ENCODE measurements at regions not wholly inside any gene's neighbourhood (a gene's known extent, or its start where the extent isn't known, plus 50 kb on each side); places are given as distances from the start of the nearest gene placed in this dataset.

DNA sequence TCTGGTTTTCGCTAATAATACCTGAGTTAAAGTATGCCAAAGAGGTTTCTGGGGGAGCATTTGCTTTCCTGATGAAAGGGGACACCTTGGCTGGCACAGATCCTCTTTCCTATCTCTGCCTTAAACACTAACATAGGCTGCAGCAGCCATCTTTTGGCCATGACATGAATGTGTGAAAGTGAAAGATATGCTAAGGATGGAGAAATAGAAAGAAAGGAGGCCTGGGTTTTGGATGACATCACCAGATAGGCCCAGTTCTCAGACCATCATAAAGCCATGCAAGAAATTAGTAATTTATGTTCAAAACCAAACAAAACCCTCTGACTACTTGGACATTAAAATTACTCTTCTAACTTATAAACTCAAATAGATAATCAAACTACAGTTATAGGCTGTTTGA lies 279.7 kb downstream of the COG6 start:
- Mint-ChIP-seq H3K27ac (ENCODE audit: unreplicated experiment) (no peak overlapping the region), H3K9me3 (ENCODE audit: unreplicated experiment) (no peaks in the 10 kb centered on the region), H3K27me3 (ENCODE audit: insufficient read depth, unreplicated experiment) (no peaks in the 10 kb centered on the region), H3K4me1 (ENCODE audit: low read depth, unreplicated experiment) (peaks cover 2% of the 10 kb centered on the region), H3K36me3 (ENCODE audit: insufficient read depth, unreplicated experiment) (no peaks in the 10 kb centered on the region), H3K4me3 (ENCODE audit: unreplicated experiment) (no peak overlapping the region)
- Histone ChIP-seq H3K9me3 (no peaks in the 10 kb centered on the region), H3K27me3 (replicated peaks; ENCODE audit: control insufficient read depth, insufficient read depth, low read length) (no peaks in the 10 kb centered on the region), H3K4me3 (ENCODE audit: low read depth, low read length) (no peak overlapping the region), H3K36me3 (ENCODE audit: control insufficient read depth, insufficient read depth, low read length) (no peaks in the 10 kb centered on the region), H3K4me1 (no peaks in the 10 kb centered on the region)
- no peak for DNase-seq
- no peak for TF ChIP-seq CTCF (IDR thresholded peaks at IDR 0.05; ENCODE audit: insufficient read depth in 1 of 2, low read depth in 1 of 2, low read length in 1 of 2, severe bottlenecking in 1 of 2, unreplicated experiment in 1 of 2)
- intact Hi-C loops (cut with micrococcal nuclease; ENCODE audit: unreplicated experiment): no loop called here
- ChIA-PET POLR2A (no interaction called here), CTCF (no interaction called here)
- no TSS peak for BruUV-seq (replicated peaks)

DNA sequence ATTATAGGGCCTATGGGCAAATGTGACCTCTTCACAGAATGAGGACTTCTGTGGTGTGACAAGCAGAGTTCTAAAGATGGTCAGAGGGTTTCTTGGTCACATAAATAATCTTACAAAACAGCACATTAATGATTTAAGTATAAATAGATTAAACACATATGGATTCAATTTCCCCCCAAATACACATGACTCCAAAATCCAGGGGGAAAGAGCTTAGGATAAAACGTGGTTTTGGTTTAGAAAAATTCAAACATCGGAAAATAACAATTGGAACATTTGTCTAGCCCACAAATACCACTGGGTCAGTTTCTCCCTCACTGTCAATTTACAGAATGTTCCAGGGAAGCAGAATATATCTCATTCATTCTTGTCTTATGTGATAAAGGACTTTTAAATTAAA lies 283.1 kb downstream of the COG6 start:
- no TSS peak for BruUV-seq (replicated peaks)
- H3K4me1 ChIP-seq: no peaks in the 10 kb centered on the region
- Mint-ChIP-seq H3K27me3 (ENCODE audit: insufficient read depth, unreplicated experiment) (peaks cover 4% of the 10 kb centered on the region), H3K9me3 (ENCODE audit: unreplicated experiment) (no peaks in the 10 kb centered on the region), H3K4me1 (ENCODE audit: low read depth, unreplicated experiment) (peaks cover 12% of the 10 kb centered on the region), H3K27ac (ENCODE audit: unreplicated experiment) (no peak overlapping the region), H3K4me3 (ENCODE audit: unreplicated experiment) (no peak overlapping the region), H3K36me3 (ENCODE audit: insufficient read depth, unreplicated experiment) (no peaks in the 10 kb centered on the region)
- H3K27me3 ChIP-seq (replicated peaks; ENCODE audit: control insufficient read depth, insufficient read depth, low read length): no peaks in the 10 kb centered on the region
- H3K4me3 ChIP-seq (ENCODE audit: low read depth, low read length): no peak overlapping the region
- intact Hi-C loops (cut with micrococcal nuclease; ENCODE audit: unreplicated experiment): no loop called here
- H3K9me3 ChIP-seq: no peaks in the 10 kb centered on the region
- DNase-seq: no peak
- TF ChIP-seq CTCF (IDR thresholded peaks at IDR 0.05; ENCODE audit: insufficient read depth in 1 of 2, low read depth in 1 of 2, low read length in 1 of 2, severe bottlenecking in 1 of 2, unreplicated experiment in 1 of 2): no peak
- H3K36me3 ChIP-seq (ENCODE audit: control insufficient read depth, insufficient read depth, low read length): no peaks in the 10 kb centered on the region
- CTCF ChIA-PET: no interaction called here
- POLR2A ChIA-PET: no interaction called here

DNA sequence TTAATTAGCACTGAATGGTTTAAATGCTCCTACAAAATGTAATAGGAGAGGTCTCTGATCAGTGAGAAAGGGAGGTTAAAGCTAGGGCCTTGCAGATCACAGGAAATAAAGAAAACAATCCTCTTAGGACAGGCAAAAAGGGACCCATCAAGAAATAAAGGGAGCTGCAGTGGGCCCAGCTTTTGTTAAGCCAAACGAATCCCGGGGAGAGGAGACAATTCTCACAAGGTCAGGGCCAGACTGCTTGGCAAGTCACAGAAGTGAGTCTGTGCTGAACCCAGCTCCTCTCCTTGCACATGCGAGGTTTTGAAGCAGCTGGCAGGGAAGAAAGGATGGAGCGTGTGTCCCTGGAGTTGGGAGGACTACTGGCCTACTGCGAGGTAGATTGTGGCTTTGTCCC lies 285.8 kb downstream of the COG6 start:
- CTCF ChIA-PET: no interaction called here
- no peaks in the 10 kb centered on the region for H3K36me3 Mint-ChIP-seq (ENCODE audit: insufficient read depth, unreplicated experiment)

More for the DNA sequence above, 285.8 kb downstream of the COG6 start:
- no peak overlapping the region for H3K4me3 ChIP-seq (ENCODE audit: low read depth, low read length)
- no peak overlapping the region for H3K27ac Mint-ChIP-seq (ENCODE audit: unreplicated experiment)
- H3K9me3 Mint-ChIP-seq (ENCODE audit: unreplicated experiment): no peaks in the 10 kb centered on the region
- H3K4me1 Mint-ChIP-seq (ENCODE audit: low read depth, unreplicated experiment): peaks cover 12% of the 10 kb centered on the region
- no peak overlapping the region for H3K4me3 Mint-ChIP-seq (ENCODE audit: unreplicated experiment)
- no peak for TF ChIP-seq CTCF (IDR thresholded peaks at IDR 0.05; ENCODE audit: insufficient read depth in 1 of 2, low read depth in 1 of 2, low read length in 1 of 2, severe bottlenecking in 1 of 2, unreplicated experiment in 1 of 2)
- no TSS peak for BruUV-seq (replicated peaks)
- no peak for DNase-seq
- H3K27me3 ChIP-seq (replicated peaks; ENCODE audit: control insufficient read depth, insufficient read depth, low read length): no peaks in the 10 kb centered on the region
- peaks cover 16% of the 10 kb centered on the region for H3K27me3 Mint-ChIP-seq (ENCODE audit: insufficient read depth, unreplicated experiment)
- H3K4me1 ChIP-seq: no peaks in the 10 kb centered on the region
- POLR2A ChIA-PET: no interaction called here
- no peaks in the 10 kb centered on the region for H3K36me3 ChIP-seq (ENCODE audit: control insufficient read depth, insufficient read depth, low read length)
- intact Hi-C loops (cut with micrococcal nuclease; ENCODE audit: unreplicated experiment): loop anchor here (5.0 kb wide), 1 partner anchor 121 kb away; no protein-coding TSS in a partner anchor
- H3K9me3 ChIP-seq: no peaks in the 10 kb centered on the region

Measured in Caco-2 (cell line).